HCT116 (cell line): ENCODE measurements at regions not wholly inside any gene's neighbourhood (a gene's known extent, or its start where the extent isn't known, plus 50 kb on each side); places are given as distances from the start of the nearest gene placed in this dataset.

Source experiments
- ATAC-seq: fragments of 200-7000 bp; cut with Tn5 transposase; 2 replicates; pipeline ENCODE4 v1.9.1; 2020; ENCODE audit warnings: mild to moderate bottlenecking, moderate library complexity
- BruUV-seq: library from RNA; stranded (reverse); fragments of 400-500 nt; replicated peaks from 2 replicates; lab custom pipeline; 2021; lab: Mats Ljungman, UMichigan
- CTCF ChIA-PET: fragments of 300-600 bp; sonication (Branson Sonifier 250); formaldehyde crosslinking; loops from one replicate; lab custom pipeline; 2021; ENCODE audit warnings: antibody characterized with exemption; lab: Charles Lee
- POLR2A ChIA-PET: fragments of 300-600, 350-600 bp; sonication (Branson Sonifier 250); formaldehyde crosslinking; loops from one replicate; lab custom pipeline; 2021; ENCODE audit warnings: antibody characterized with exemption; lab: Charles Lee
- RAD21 ChIA-PET, 2 experiments: fragments of 300-600 bp; sonication (Branson Sonifier 250); formaldehyde crosslinking; loops; one replicate each; lab custom pipeline; 2023; ENCODE audit warnings: low total read pairs in 2 of 2; ENCODE audit not compliant: uncharacterized antibody in 2 of 2, unreplicated experiment in 2 of 2, low non-redundant PET in 1 of 2; lab: Charles Lee
- DNase-seq: peaks from one replicate; pipeline ENCODE4 v3.0.0-alpha.2; 2010; ENCODE audit warnings: low read depth, low spot score
- H2AFZ ChIP-seq: fragments of 200-600 bp; shearing (Covaris generic), sonication (generic); 2 replicates; pipeline ENCODE4 v1.6.1; 2017; ENCODE audit warnings: low read depth, mixed run types, mixed read lengths, antibody characterized with exemption, low read length; ENCODE audit not compliant: poor library complexity, severe bottlenecking
- H3K27ac ChIP-seq: 2 replicates; pipeline ENCODE4 v1.5.1; 2012; ENCODE audit warnings: low read depth, low read length
- H3K27me3 ChIP-seq: fragments of 200-600 bp; sonication (generic); 2 replicates; pipeline ENCODE4 v1.6.1; 2016; ENCODE audit warnings: mixed run types, low read length, mixed read lengths; ENCODE audit not compliant: insufficient read depth
- H3K36me3 ChIP-seq, 2 experiments: fragments of 200-500 bp in 1 of 2; fragments of 200-600 bp in 1 of 2; sonication (Bioruptor generic) in 1 of 2; sonication (generic) in 1 of 2; 2 replicates each; pipeline versions ENCODE4 v1.5.1 to v1.6.1; 2014 to 2016; ENCODE audit warnings: low read length in 2 of 2, inconsistent platforms in 1 of 2, mixed read lengths in 1 of 2, mixed run types in 1 of 2; ENCODE audit not compliant: insufficient read depth in 2 of 2, control insufficient read depth in 1 of 2
- H3K4me1 ChIP-seq, 2 experiments: fragments of 200-600 bp in 1 of 2; sonication (generic) in 1 of 2; 2 replicates each; pipeline versions ENCODE4 v1.5.1 to v1.6.1; 2012 to 2017; ENCODE audit warnings: low read length in 2 of 2, inconsistent platforms in 1 of 2, mild to moderate bottlenecking in 1 of 2, mixed read lengths in 1 of 2, mixed run types in 1 of 2, moderate library complexity in 1 of 2; ENCODE audit not compliant: insufficient read depth in 2 of 2, control insufficient read depth in 1 of 2
- H3K4me2 ChIP-seq: fragments of 200-600 bp; sonication (generic); 2 replicates; pipeline ENCODE4 v1.6.1; 2017; ENCODE audit warnings: mixed run types, low read length, mixed read lengths
- H3K4me3 ChIP-seq, 2 experiments: fragments of 200-600 bp in 1 of 2; sonication (generic) in 1 of 2; replicated peaks in 1 of 2; 2 replicates each; pipeline ENCODE4 v1.5.1; 2011 to 2016; ENCODE audit warnings: low read length in 2 of 2, control low read depth in 1 of 2, low read depth in 1 of 2, mild to moderate bottlenecking in 1 of 2, mixed read lengths in 1 of 2, mixed run types in 1 of 2
- H3K79me2 ChIP-seq: fragments of 200-600 bp; sonication (generic); 2 replicates; pipeline ENCODE4 v1.6.1; 2017; ENCODE audit warnings: mild to moderate bottlenecking, mixed run types, low read length, moderate library complexity, mixed read lengths; ENCODE audit not compliant: insufficient read depth
- H3K9ac ChIP-seq: fragments of 200-600 bp; sonication (generic); 2 replicates; pipeline ENCODE4 v1.6.1; 2016; ENCODE audit warnings: low read length, mixed read lengths
- H3K9me2 ChIP-seq: fragments of 200-600 bp; sonication (generic), shearing (Covaris generic); 2 replicates; pipeline ENCODE4 v1.6.1; 2017; ENCODE audit warnings: mixed run types, mild to moderate bottlenecking, moderate library complexity; ENCODE audit not compliant: insufficient read depth
- H3K9me3 ChIP-seq, 2 experiments: fragments of 200-500 bp in 1 of 2; fragments of 200-600 bp in 1 of 2; sonication (Bioruptor generic) in 1 of 2; sonication (generic) in 1 of 2; 2 replicates each; pipeline ENCODE4 v1.6.1; 2014 to 2017; ENCODE audit warnings: low read length in 2 of 2, mixed read lengths in 2 of 2, inconsistent platforms in 1 of 2, low read depth in 1 of 2, mild to moderate bottlenecking in 1 of 2, mixed run types in 1 of 2, moderate library complexity in 1 of 2; ENCODE audit not compliant: control insufficient read depth in 1 of 2, insufficient read depth in 1 of 2
- H4K20me1 ChIP-seq: fragments of 200-600 bp; sonication (generic), shearing (Covaris generic); 2 replicates; pipeline ENCODE4 v1.6.1; 2017; ENCODE audit warnings: mixed run types, mild to moderate bottlenecking, moderate library complexity; ENCODE audit not compliant: insufficient read depth
- CEBPB ChIP-seq: IDR thresholded peaks from 2 replicates; pipeline ENCODE4 v1.6.1; 2012; ENCODE audit warnings: low read depth
- EGR1 ChIP-seq: IDR thresholded peaks from 2 replicates; pipeline ENCODE4 v1.6.1; 2012; ENCODE audit warnings: low read depth
- ELF1 ChIP-seq: IDR thresholded peaks from 2 replicates; pipeline ENCODE4 v1.6.1; 2012; ENCODE audit warnings: low read depth, borderline replicate concordance
- EZH2 ChIP-seq: fragments of 200-600 bp; sonication (generic); IDR thresholded peaks from 2 replicates; pipeline ENCODE4 v1.6.1; 2017; ENCODE audit warnings: antibody characterized with exemption, mixed run types
- POLR2A ChIP-seq: IDR thresholded peaks from 2 replicates; pipeline ENCODE4 v1.7.0; 2011; ENCODE audit warnings: borderline replicate concordance; ENCODE audit not compliant: insufficient read depth, insufficient read length; ENCODE audit errors: extremely low read depth
- RAD21 ChIP-seq: IDR thresholded peaks from 2 replicates; pipeline ENCODE4 v1.6.1; 2012; ENCODE audit warnings: low read depth, mild to moderate bottlenecking
- SIN3A ChIP-seq: IDR thresholded peaks from 2 replicates; pipeline ENCODE4 v1.6.1; 2012; ENCODE audit warnings: low read depth
- SP1 ChIP-seq: IDR thresholded peaks from 2 replicates; pipeline ENCODE4 v1.6.1; 2012; ENCODE audit warnings: low read depth
- YY1 ChIP-seq: IDR thresholded peaks from 2 replicates; pipeline ENCODE4 v1.6.1; 2011; ENCODE audit warnings: low read length, low read depth, moderate library complexity, mild to moderate bottlenecking; ENCODE audit not compliant: insufficient replicate concordance; ENCODE audit errors: extremely low read depth
- ZNF274 ChIP-seq: fragments of 200-500 bp; sonication (Bioruptor generic); IDR thresholded peaks from 2 replicates; pipeline ENCODE4 v1.6.1; 2014; ENCODE audit warnings: mild to moderate bottlenecking, low read depth, low read length, inconsistent platforms
- intact Hi-C: fragments of 100-400 bp; cut with micrococcal nuclease; formaldehyde crosslinking; loops from 2 replicates; pipeline ENCODE4 v1.10.0; 2022
- TF ChIP-seq, protein P1 (sequence below): IDR thresholded peaks from 2 replicates; pipeline ENCODE4 v1.6.1; 2012; ENCODE audit warnings: low read depth
- TF ChIP-seq, protein P2 (sequence below): IDR thresholded peaks from 2 replicates; pipeline ENCODE4 v1.6.1; 2012
- TF ChIP-seq, protein P3 (sequence below): IDR thresholded peaks from 2 replicates; pipeline ENCODE4 v1.6.1; 2011; ENCODE audit warnings: mild to moderate bottlenecking, low read length, moderate library complexity; ENCODE audit not compliant: insufficient replicate concordance; ENCODE audit errors: extremely low read depth
- TF ChIP-seq, protein P4 (sequence below), 3 experiments: fragments of 200-600 bp in 1 of 3; sonication (generic) in 1 of 3; IDR thresholded peaks in 2 of 3; conservative IDR thresholded peaks in 1 of 3; 2 replicates each; pipeline ENCODE4 v1.5.1; 2012 to 2017; ENCODE audit warnings: low read depth in 2 of 3, low read length in 2 of 3, antibody characterized with exemption in 1 of 3, borderline replicate concordance in 1 of 3, control low read depth in 1 of 3, mild to moderate bottlenecking in 1 of 3, mixed read lengths in 1 of 3, mixed run types in 1 of 3, moderate library complexity in 1 of 3; ENCODE audit not compliant: insufficient read depth in 1 of 3

DNA sequence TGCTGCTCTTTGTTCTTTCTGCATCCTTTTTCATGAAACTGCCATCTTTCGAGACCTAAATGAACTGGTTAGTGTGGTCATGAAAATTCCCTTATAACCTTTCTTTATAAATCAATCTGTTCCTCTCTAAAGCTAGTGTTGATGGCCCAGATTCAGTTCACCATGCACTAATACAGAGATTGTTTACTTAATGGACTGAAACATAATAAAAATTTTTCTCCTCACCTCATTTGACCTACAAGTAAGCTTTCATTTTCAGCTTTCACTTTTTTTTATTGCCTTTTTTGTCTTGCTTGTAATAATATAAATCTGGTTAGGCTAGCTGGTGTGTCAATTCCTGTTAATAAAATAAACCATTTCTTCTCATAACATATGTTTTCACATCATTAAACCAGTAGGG lies 183.8 kb downstream of the CCDC59 start (continued):
- TF ChIP-seq, protein P1, sequence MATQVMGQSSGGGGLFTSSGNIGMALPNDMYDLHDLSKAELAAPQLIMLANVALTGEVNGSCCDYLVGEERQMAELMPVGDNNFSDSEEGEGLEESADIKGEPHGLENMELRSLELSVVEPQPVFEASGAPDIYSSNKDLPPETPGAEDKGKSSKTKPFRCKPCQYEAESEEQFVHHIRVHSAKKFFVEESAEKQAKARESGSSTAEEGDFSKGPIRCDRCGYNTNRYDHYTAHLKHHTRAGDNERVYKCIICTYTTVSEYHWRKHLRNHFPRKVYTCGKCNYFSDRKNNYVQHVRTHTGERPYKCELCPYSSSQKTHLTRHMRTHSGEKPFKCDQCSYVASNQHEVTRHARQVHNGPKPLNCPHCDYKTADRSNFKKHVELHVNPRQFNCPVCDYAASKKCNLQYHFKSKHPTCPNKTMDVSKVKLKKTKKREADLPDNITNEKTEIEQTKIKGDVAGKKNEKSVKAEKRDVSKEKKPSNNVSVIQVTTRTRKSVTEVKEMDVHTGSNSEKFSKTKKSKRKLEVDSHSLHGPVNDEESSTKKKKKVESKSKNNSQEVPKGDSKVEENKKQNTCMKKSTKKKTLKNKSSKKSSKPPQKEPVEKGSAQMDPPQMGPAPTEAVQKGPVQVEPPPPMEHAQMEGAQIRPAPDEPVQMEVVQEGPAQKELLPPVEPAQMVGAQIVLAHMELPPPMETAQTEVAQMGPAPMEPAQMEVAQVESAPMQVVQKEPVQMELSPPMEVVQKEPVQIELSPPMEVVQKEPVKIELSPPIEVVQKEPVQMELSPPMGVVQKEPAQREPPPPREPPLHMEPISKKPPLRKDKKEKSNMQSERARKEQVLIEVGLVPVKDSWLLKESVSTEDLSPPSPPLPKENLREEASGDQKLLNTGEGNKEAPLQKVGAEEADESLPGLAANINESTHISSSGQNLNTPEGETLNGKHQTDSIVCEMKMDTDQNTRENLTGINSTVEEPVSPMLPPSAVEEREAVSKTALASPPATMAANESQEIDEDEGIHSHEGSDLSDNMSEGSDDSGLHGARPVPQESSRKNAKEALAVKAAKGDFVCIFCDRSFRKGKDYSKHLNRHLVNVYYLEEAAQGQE = no peak
- TF ChIP-seq RAD21 = no peak

DNA sequence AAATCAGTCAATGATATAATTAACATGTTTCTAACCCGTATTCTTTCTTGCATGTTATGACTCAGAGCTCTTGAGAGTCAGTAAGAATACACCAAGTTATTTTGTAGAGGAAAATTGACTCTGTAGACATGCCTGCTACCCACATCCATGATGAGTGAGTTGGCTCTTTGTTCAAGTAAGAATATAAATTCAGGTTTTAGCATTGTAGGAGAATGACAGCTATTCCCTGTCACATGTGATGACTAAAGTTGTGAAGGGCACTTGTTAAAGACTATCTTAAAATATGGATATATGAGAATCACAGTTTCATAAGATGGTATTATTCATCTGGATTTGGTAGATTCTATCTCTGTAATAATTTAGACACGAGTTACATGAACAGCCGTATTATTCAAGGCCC lies 209.1 kb downstream of the CCDC59 start:
- Histone ChIP-seq H3K9ac (no peak overlapping the region), H3K4me1 (no peaks in the 10 kb centered on the region), H3K9me3 (no peaks in the 10 kb centered on the region), H3K4me2 (no peak overlapping the region), H3K36me3 (no peaks in the 10 kb centered on the region), H3K4me3 (no peak overlapping the region), H3K27ac (no peak overlapping the region), H4K20me1 (no peaks in the 10 kb centered on the region), H2AFZ (no peak overlapping the region), H3K27me3 (no peaks in the 10 kb centered on the region), H3K9me2 (no peaks in the 10 kb centered on the region), H3K79me2 (no peaks in the 10 kb centered on the region)
- intact Hi-C loops = no loop called here
- ATAC-seq = no peak
- ChIA-PET POLR2A (no interaction called here), RAD21 (no interaction called here), CTCF (no interaction called here)
- BruUV-seq = no TSS peak
- no peak for DNase-seq
- TF ChIP-seq, protein P2, sequence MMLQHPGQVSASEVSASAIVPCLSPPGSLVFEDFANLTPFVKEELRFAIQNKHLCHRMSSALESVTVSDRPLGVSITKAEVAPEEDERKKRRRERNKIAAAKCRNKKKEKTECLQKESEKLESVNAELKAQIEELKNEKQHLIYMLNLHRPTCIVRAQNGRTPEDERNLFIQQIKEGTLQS = no peak
- TF ChIP-seq POLR2A (no peak), EZH2 (no peak), SIN3A (no peak), CEBPB (no peak), ELF1 (no peak), EGR1 (no peak), YY1 (no peak), ZNF274 (no peak), SP1 (no peak)
- TF ChIP-seq, protein P3, sequence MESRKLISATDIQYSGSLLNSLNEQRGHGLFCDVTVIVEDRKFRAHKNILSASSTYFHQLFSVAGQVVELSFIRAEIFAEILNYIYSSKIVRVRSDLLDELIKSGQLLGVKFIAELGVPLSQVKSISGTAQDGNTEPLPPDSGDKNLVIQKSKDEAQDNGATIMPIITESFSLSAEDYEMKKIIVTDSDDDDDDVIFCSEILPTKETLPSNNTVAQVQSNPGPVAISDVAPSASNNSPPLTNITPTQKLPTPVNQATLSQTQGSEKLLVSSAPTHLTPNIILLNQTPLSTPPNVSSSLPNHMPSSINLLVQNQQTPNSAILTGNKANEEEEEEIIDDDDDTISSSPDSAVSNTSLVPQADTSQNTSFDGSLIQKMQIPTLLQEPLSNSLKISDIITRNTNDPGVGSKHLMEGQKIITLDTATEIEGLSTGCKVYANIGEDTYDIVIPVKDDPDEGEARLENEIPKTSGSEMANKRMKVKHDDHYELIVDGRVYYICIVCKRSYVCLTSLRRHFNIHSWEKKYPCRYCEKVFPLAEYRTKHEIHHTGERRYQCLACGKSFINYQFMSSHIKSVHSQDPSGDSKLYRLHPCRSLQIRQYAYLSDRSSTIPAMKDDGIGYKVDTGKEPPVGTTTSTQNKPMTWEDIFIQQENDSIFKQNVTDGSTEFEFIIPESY = no peak
- TF ChIP-seq, protein P4, sequence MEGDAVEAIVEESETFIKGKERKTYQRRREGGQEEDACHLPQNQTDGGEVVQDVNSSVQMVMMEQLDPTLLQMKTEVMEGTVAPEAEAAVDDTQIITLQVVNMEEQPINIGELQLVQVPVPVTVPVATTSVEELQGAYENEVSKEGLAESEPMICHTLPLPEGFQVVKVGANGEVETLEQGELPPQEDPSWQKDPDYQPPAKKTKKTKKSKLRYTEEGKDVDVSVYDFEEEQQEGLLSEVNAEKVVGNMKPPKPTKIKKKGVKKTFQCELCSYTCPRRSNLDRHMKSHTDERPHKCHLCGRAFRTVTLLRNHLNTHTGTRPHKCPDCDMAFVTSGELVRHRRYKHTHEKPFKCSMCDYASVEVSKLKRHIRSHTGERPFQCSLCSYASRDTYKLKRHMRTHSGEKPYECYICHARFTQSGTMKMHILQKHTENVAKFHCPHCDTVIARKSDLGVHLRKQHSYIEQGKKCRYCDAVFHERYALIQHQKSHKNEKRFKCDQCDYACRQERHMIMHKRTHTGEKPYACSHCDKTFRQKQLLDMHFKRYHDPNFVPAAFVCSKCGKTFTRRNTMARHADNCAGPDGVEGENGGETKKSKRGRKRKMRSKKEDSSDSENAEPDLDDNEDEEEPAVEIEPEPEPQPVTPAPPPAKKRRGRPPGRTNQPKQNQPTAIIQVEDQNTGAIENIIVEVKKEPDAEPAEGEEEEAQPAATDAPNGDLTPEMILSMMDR (IDR thresholded peaks at IDR 0.05 in 2 of 3, conservative IDR thresholded peaks at IDR 0.05 in 1 of 3; ENCODE audit: borderline replicate concordance in 1 of 3, insufficient read depth in 1 of 3, low read depth in 2 of 3, low read length in 2 of 3) = no peak
